HG03039 (cell line): ENCODE measurements at regions not wholly inside any gene's neighbourhood (a gene's known extent, or its start where the extent isn't known, plus 50 kb on each side); places are given as distances from the start of the nearest gene placed in this dataset.
"Not testable (repeated sequence)": the region's sequence is repeated elsewhere in the genome, so short reads cannot be mapped to it uniquely, and the experiment has no call there.

Source experiments
- ATAC-seq: cut with Tn5 transposase; IDR thresholded peaks from one replicate; pipeline ENCODE4 v1.9.1; 2021; ENCODE audit warnings: mild to moderate bottlenecking, moderate library complexity; ENCODE audit not compliant: unreplicated experiment

- no peak for ATAC-seq
Observed at GRCh38 chr2:224181534-224182155, 142.6 kb upstream of the SERPINE2 start.

GRCh38 chr2:224180810-224181209 is 141.7 kb upstream of the SERPINE2 start:
- ATAC-seq: no peak

GRCh38 chr2:224178056-224178455 is 139.0 kb upstream of the SERPINE2 start:
- no peak for ATAC-seq

- no peak for ATAC-seq
Observed at GRCh38 chr2:224175538-224175937, 136.5 kb upstream of the SERPINE2 start.

- no peak for ATAC-seq
Observed at GRCh38 chr2:224174990-224175389, 135.9 kb upstream of the SERPINE2 start.

GRCh38 chr2:224174521-224174920 is 135.4 kb upstream of the SERPINE2 start:
- ATAC-seq: no peak

- no peak for ATAC-seq
Observed at GRCh38 chr2:224173933-224174332, 134.8 kb upstream of the SERPINE2 start.

- no peak for ATAC-seq
Observed at GRCh38 chr2:224173210-224173609, 134.1 kb upstream of the SERPINE2 start.

GRCh38 chr2:224171226-224171625 is 132.1 kb upstream of the SERPINE2 start:
- no peak for ATAC-seq

- ATAC-seq: no peak
Observed at GRCh38 chr2:224169847-224170246, 130.8 kb upstream of the SERPINE2 start.

- not testable (repeated sequence) for ATAC-seq
Observed at GRCh38 chr2:224167781-224168180, 128.7 kb upstream of the SERPINE2 start.

- no peak for ATAC-seq
Observed at GRCh38 chr2:224166654-224167053, 127.6 kb upstream of the SERPINE2 start.

GRCh38 chr2:224165901-224166319 is 126.8 kb upstream of the SERPINE2 start:
- no peak for ATAC-seq

GRCh38 chr2:224163566-224164307 is 124.7 kb upstream of the SERPINE2 start:
- no peak for ATAC-seq

GRCh38 chr2:224162122-224162521 is 123.0 kb upstream of the SERPINE2 start:
- ATAC-seq: no peak

GRCh38 chr2:224161712-224162111 is 122.6 kb upstream of the SERPINE2 start:
- no peak for ATAC-seq

- no peak for ATAC-seq
Observed at GRCh38 chr2:224160917-224161316, 121.8 kb upstream of the SERPINE2 start.

GRCh38 chr2:224159345-224159928 is 120.4 kb upstream of the SERPINE2 start:
- no peak for ATAC-seq

- ATAC-seq: no peak
Observed at GRCh38 chr2:224158831-224159230, 119.7 kb upstream of the SERPINE2 start.

GRCh38 chr2:224158061-224158460 is 119.0 kb upstream of the SERPINE2 start:
- no peak for ATAC-seq

GRCh38 chr2:224157655-224158054 is 118.6 kb upstream of the SERPINE2 start:
- no peak for ATAC-seq

- no peak for ATAC-seq
Observed at GRCh38 chr2:224156436-224156835, 117.3 kb upstream of the SERPINE2 start.
